Renal pelvis (tissue), 1 donor: ENCODE measurements at regions not wholly inside any gene's neighbourhood (a gene's known extent, or its start where the extent isn't known, plus 50 kb on each side); places are given as distances from the start of the nearest gene placed in this dataset.

Experiments used
- DNase-seq: peaks from one replicate; pipeline ENCODE4 v3.0.0-alpha.2; 2013

DNA sequence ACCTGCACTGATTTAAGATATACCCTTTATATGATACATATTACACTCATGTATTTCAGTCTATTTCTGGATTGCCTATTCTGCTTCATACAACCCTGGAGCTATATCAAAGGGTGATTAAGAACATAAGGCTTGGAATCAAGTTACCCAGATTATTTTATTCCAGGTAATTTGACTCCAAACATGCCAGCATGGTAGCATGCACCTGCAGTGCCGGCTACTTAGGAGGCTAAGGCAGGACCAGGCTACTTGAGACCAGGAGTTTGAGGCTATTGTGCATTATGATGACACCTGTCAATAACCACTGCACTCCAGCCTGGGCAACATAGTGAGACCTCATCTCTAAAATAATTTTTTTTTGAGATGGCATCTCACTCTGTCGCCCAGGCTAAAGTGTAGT lies 50.4 kb upstream of the NEO1 start:
- DNase-seq = no peak

DNA sequence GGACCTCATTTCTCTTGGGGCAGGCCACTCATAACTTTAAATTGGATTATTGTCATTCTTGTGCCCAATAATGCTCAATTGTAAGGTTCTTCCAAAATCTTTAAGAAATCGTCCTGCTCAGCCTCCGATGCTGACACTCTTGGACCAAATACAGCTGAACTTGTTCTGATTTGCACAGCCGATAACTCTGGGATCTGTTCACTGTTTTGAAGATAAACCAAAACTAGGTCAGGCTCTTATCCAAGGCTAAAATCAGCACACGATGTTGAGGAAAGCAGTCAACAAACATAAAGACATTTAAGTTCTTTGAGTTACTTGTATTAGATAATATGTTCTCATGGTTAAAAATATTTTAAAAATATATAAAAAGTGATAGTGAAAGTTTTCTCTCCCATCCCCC lies 52.0 kb upstream of the NEO1 start:
- no peak for DNase-seq

GRCh38 chr15:72999586-72999985 lies 52.7 kb upstream of the NEO1 start:
- no peak for DNase-seq

DNA sequence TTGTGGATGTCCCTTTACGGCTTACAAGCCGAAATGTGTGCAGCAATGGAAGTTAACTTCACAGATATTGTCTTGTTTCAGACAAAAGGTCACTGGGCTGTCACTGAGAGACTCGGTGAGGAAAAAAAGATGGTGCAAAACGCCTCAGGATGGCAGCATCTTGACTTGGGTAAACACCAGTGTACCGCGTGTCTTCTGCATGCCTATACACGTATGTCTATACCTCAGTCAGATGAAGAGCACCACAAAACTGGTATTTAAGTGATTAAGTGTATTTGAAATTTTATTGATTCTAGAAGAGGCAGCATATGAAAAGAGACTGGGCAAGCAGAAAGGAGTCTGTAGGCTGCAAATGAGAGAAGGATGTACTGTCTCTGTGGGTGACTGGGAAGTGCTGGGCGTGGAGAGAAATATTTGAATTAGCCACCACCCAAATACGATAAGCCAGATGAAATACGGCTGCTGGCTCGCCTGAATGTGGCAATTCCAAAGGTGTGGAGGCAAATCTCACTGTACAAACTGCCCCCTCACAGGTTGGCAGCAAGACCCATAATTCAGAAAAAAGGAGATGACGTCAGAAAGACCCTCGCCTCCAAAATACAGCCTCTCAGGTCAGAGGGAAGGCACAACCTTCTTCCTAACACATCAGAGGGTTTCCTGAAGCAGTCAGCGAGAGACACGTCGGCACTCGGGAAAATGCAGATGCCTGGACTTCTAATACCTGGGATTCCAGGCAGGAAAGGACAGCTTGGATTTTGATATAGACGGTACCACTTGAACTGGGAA lies 53.4 kb upstream of the NEO1 start:
- no peak for DNase-seq

GRCh38 chr15:72998226-72998625 lies 54.0 kb upstream of the NEO1 start:
- DNase-seq = no peak

- DNase-seq = no peak
Measured at GRCh38 chr15:72995849-72996248, 56.4 kb upstream of the NEO1 start.

- DNase-seq = no peak
Measured at GRCh38 chr15:72994534-72995177, 57.6 kb upstream of the NEO1 start.

GRCh38 chr15:72992841-72993252 lies 59.4 kb upstream of the NEO1 start:
- DNase-seq = peak; percentile 40

- no peak for DNase-seq
Measured at GRCh38 chr15:72991026-72991425, 61.2 kb upstream of the NEO1 start.

DNA sequence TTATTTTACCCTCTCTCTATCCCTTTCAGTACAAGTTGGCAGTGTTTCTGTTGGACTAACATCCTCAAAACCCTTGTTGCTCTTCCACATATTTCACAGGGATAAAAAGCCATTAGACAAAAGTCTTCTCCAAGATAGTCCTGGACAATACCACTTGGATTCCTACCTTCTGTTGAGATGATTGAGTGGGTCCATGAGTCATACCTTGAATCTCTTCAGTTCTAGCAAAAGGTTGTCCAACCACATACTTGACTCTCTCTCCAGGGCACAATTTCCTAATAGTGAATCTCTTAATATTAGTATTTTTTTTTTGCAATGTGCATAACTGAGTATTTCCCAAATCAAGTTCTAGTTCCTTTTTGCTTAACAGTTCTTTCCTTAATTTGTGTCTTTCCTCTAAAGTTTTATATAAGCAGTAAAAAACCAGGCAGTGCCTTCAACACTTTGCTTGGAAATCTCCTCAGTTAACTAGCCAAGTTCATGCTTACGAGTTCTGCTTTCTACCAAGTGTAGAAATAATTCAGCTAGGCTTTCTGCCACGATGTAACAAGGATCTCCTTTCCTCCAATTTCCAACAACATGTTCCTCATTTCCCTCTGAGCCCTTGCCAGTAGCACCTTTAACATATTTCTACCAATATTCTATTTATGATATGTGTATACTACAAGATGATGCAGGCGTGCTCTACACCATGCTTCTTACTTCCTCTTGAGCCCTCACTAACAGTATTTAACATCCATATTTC lies 68.3 kb upstream of the NEO1 start:
- no peak for DNase-seq

DNA sequence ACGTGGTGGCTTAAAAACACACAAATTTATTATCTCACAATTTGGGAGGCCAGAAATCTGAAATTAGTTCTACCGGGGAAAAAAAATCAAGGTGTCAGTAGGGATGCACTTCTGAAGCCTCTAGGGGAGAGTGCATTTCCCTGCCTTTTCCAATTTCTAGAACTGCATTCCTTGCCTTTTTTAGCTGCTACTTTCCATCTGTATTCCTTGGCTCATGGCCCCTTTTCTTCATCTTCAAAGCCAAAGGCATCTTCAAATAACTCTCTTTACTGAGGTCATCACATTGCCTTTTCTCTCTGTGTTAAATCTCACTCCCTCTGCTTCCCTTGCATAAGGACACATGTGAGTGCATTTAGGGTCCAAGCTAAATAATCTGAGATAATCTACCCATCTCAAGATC lies 69.5 kb upstream of the NEO1 start:
- no peak for DNase-seq

GRCh38 chr15:72980661-72981060 lies 71.6 kb upstream of the NEO1 start:
- DNase-seq = no peak

GRCh38 chr15:72979791-72980190 lies 72.5 kb upstream of the NEO1 start:
- no peak for DNase-seq

- DNase-seq = no peak
Measured at GRCh38 chr15:72979308-72979707, 73.0 kb upstream of the NEO1 start.

DNA sequence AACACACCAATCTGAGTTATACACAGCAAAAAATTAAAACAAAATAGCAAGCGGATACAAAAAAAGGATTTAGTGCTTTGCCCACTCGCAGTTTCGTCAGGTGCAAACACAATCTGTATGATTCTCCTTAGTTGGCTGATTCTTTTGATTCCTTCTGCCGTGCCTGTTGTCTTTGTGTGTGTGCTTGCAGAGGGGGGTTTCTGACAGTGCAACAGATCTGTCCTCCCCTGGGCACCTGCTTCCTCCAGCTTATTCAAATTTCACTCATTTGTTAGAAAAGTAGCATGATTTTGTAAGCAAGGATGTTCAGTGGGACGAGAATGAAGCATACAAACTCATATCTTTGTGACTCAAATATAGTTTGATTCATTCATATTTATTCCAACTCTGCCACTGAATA lies 74.0 kb upstream of the NEO1 start:
- DNase-seq = no peak

DNA sequence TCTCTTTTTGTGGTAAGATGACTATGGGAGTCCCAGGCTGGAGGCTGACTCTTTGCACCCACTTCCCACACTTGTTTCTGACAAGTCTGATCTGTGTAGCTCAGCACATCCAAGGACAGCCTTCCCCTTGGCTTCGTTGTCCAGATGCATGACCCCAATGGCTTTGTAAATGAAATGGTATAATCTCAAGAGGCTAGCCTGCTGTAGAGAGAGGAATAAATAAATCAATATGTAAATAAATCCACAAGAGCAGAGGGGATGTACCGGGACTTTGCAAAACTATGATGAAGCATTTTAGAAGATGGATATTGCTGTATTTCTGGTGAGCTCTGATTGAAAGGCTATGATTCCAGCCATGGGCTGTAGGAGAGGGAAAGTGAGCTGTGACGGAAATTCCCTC lies 79.9 kb upstream of the NEO1 start:
- DNase-seq = no peak

DNA sequence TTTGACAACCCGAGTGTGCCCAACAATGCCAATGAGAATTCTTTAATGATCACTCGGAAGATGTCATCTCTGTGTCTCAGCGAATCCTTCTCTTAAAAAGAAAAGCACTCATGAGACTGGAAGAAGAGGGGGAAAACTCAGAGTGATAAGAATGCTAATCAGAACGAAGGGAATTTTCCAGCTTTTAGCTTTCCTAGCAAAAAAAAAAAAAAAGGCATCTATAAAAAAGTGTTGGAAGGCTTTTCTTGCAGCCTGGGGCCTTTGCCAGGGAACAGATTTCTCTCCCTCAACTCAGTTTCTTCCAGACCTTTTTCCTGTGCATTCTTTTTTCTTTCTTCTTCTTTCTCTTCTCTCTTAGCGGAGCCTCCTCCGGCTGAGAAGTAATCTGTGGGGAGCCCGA lies 80.5 kb upstream of the NEO1 start:
- no peak for DNase-seq

DNA sequence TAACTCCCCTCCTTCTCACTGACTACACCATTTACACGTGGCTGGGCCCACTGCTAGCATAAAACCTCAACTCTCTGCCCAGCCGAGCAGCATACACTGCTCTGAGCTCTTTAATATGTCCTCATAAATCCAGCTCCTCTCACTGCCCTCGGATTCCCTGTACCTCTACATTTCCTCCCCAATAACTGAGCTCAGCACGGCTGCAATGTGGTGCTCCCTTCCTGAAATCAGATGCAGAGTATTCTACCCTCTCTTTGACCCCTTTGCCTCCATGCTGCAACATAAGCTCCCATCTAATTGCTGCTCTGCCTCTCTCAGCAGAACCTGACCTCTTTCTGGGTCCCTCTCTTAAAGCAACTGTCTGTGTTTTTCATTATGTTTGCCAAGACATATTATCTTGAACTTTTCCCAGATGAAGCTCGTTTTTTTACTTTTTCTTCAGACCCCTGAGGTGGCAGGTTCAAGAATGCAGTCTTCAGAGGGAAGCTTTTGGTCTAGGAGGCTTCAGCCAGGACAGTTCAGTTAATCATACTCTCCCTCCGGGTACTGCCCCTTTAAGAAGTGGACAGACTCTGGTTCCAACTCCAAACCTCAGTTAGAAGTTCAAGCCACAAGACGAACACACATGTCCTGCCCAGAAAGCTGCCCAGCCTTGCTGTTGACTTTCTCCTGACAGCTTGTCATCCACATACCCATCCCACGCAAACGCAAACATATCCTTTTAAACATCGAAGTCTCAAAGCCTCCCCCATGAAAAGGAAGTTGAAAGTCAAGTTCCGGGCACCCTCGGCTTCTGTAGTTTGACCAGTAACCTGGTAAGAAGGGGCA lies 81.1 kb upstream of the NEO1 start:
- peak; percentile 61 for DNase-seq

- DNase-seq = peak; percentile 30
Measured at GRCh38 chr15:72968531-72968922, 83.7 kb upstream of the NEO1 start.

GRCh38 chr15:72967811-72968530 lies 84.3 kb upstream of the NEO1 start:
- no peak for DNase-seq

DNA sequence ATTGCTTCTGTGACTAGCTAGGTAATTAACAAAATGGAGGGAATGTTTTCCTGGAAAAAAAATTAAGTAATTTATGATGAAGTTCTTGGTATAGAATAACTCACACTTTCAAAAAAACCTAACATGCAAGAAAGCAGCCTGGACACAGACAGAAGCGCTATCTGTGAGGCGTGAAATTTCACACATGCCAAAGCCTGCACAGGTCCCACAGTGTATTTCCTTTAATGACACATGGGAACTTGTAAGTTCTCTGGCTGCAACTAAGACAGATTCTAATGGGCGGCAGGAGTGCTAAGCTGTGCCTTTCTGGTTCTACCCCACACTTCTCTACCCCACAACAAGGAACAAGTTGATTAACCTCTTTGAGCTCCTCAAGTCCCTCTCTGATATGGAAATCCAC lies 84.9 kb upstream of the NEO1 start:
- no peak for DNase-seq

GRCh38 chr15:72966641-72967040 lies 85.6 kb upstream of the NEO1 start:
- no peak for DNase-seq
